ENCODE measurements at regions not wholly inside any gene's neighbourhood (a gene's known extent, or its start where the extent isn't known, plus 50 kb on each side); places are given as distances from the start of the nearest gene placed in this dataset.

DNA sequence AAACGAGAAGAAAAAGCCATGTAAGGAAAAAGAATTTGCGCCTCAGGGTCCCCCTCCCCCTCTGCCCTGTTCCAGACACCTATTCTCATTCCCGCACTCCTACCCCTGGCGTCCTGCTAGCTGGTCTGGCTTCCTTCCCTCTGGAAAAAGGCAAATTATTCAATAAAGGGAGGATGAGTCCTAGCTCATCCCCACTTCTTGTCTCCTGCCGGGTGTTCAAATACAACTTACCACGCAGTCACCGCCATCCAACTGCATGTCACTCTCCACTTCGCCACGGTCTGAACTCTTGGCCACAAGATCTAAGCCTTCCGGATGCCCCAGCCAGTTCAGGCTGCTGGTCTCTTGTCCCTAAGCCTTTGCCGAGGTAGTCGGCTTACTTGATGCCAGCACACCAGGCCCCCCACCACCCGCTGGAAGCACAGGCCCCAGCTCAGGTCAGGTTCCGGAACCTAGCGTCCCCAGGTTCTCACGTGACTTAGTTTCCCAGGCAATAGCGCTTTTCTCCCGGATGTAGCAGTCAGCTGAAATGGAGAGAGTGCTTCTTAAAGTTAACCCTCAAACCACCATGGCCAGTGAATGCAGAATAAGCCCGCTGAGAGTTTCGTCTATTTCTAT is 209.6 kb upstream of the SPIN4 start:
- intact Hi-C loops (cut with micrococcal nuclease), result loop anchor here (1.0 to 5.0 kb wide), 8 partner anchors 194 to 1972 kb away; partner anchors contain the start of genes AMER1 (in 1 of the 2), LAS1L (in 1 of the 2), MTMR8 (in 1 of the 2) and SPIN4 (in 1 of the 2)
- DNase-seq, result peak; percentile 7 to 71 (median 63)
- Mint-ChIP-seq H3K4me1 (peaks cover 3 to 34% (median 20%) of the 10 kb centered on the region in 7 donors), H3K27ac (peak overlapping the region; percentile 86 to 97 (median 92)), H3K36me3 (peaks cover 2 to 18% (median 11%) of the 10 kb centered on the region in 5 donors), H3K4me3 (peak overlapping the region; percentile 93 to 100 (median 96)), H3K9me3 (peaks cover 0 to 13% (median 2%) of the 10 kb centered on the region in 11 donors), H3K27me3 (no peaks in the 10 kb centered on the region)
- Histone ChIP-seq H3K27ac (ENCODE audit: low read depth, low read length) (peak overlapping the region; percentile 59), H3K4me3 (ENCODE audit: low read length) (peak overlapping the region; percentile 87), H3K36me3 (ENCODE audit: control insufficient read depth in 2 of 3, insufficient read depth in 3 of 3, low read length in 3 of 3) (no peaks in the 10 kb centered on the region), H3K27me3 (ENCODE audit: control insufficient read depth in 2 of 2, insufficient read depth in 2 of 2, low read length in 2 of 2) (no peaks in the 10 kb centered on the region), H3K4me1 (ENCODE audit: control insufficient read depth in 2 of 2, insufficient read depth in 2 of 2, low read length in 2 of 2) (peaks cover 0 to 4% of the 10 kb centered on the region in 2 donors), H3K9me3 (ENCODE audit: control insufficient read depth in 2 of 3, low read length in 3 of 3) (no peaks in the 10 kb centered on the region)
- ATAC-seq, result peak; percentile 89
- POLR2A ChIA-PET, result interaction anchor here (0.7 to 0.9 kb wide), 2 partner anchors 194 to 835 kb away, joined by 3 to 4 read pairs; partner anchors contain the start of gene MTMR8
- CTCF ChIA-PET, result interaction anchor here (0.7 kb wide), 1 partner anchor 69 kb away, joined by 3 read pairs; no protein-coding TSS in a partner anchor

DNA sequence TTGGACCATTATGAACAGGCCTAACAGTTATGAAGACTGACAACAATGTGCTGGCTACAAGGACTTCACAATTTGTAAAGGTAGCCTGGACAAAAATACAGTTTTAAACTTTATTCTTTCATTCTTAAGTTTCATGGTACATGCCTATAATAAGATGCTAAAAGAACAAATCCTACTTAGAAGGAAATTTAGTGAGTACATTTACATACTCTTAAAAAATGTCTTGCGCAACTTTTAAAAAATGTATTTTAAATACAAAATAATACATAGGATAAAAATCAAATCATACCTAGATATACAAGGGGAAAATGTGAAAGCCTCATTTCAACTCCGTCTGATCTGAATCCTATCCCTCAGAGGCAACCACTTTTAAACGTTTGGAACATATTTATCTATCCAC is 200.7 kb upstream of the SPIN4 start:
- ChIA-PET CTCF (no interaction called here), POLR2A (no interaction called here)
- no peak for ATAC-seq
- Mint-ChIP-seq H3K9me3 (peaks cover 0 to 87% (median 18%) of the 10 kb centered on the region in 11 donors), H3K27ac (no peak overlapping the region), H3K27me3 (no peaks in the 10 kb centered on the region), H3K4me3 (no peak overlapping the region), H3K36me3 (peaks cover 5 to 34% (median 22%) of the 10 kb centered on the region in 5 donors), H3K4me1 (peaks cover 0 to 6% (median 0%) of the 10 kb centered on the region in 7 donors)
- Histone ChIP-seq H3K4me1 (ENCODE audit: control insufficient read depth in 2 of 2, insufficient read depth in 2 of 2, low read length in 2 of 2) (no peaks in the 10 kb centered on the region), H3K9me3 (ENCODE audit: control insufficient read depth in 2 of 3, low read length in 3 of 3) (peaks cover 0 to 3% (median 0%) of the 10 kb centered on the region in 3 experiments), H3K4me3 (ENCODE audit: low read length) (no peak overlapping the region), H3K27me3 (ENCODE audit: control insufficient read depth in 2 of 2, insufficient read depth in 2 of 2, low read length in 2 of 2) (no peaks in the 10 kb centered on the region), H3K27ac (ENCODE audit: low read depth, low read length) (no peak overlapping the region), H3K36me3 (ENCODE audit: control insufficient read depth in 2 of 3, insufficient read depth in 3 of 3, low read length in 3 of 3) (no peaks in the 10 kb centered on the region)
- intact Hi-C loops (cut with micrococcal nuclease), result no loop called here
- no peak for DNase-seq

DNA sequence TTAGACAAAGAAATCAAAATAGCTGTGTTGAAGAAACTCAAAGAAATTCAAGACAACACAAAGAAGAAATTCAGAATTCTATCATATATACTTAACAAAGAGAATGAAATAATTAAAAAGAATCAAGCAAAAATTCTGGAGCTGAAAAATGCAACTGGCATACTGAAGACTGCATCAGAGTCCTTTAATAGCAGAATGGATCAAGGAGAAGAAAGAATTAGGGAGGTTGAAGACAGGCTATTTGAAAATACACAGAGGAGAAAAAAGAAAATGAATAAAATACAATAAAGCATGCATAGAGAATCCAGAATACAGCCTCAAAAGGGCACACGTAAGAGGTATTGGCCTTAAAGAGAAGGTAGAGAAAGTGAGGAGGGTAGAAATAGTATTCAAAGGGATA is 179.5 kb upstream of the SPIN4 start:
- Histone ChIP-seq H3K4me1 (ENCODE audit: control insufficient read depth in 2 of 2, insufficient read depth in 2 of 2, low read length in 2 of 2) (peaks cover 0 to 5% of the 10 kb centered on the region in 2 donors), H3K4me3 (ENCODE audit: low read length) (no peak overlapping the region), H3K9me3 (ENCODE audit: control insufficient read depth in 2 of 3, low read length in 3 of 3) (peaks cover 0 to 13% (median 0%) of the 10 kb centered on the region in 3 experiments), H3K27me3 (ENCODE audit: control insufficient read depth in 2 of 2, insufficient read depth in 2 of 2, low read length in 2 of 2) (no peaks in the 10 kb centered on the region), H3K27ac (ENCODE audit: low read depth, low read length) (no peak overlapping the region), H3K36me3 (ENCODE audit: control insufficient read depth in 2 of 3, insufficient read depth in 3 of 3, low read length in 3 of 3) (no peaks in the 10 kb centered on the region)
- ChIA-PET POLR2A (no interaction called here), CTCF (no interaction called here)
- H3K27me3 Mint-ChIP-seq, result no peaks in the 10 kb centered on the region
- DNase-seq, result no peak
- H3K9me3 Mint-ChIP-seq, result peaks cover 0 to 76% (median 21%) of the 10 kb centered on the region in 11 donors
- no peak overlapping the region for H3K27ac Mint-ChIP-seq
- H3K4me3 Mint-ChIP-seq, result peak overlapping the region in 1 of 10 donors; percentile 14
- peaks cover 0 to 5% (median 0%) of the 10 kb centered on the region in 7 donors for H3K4me1 Mint-ChIP-seq
- intact Hi-C loops (cut with micrococcal nuclease), result no loop called here
- no peak for ATAC-seq
- peaks cover 0 to 54% (median 40%) of the 10 kb centered on the region in 5 donors for H3K36me3 Mint-ChIP-seq

DNA sequence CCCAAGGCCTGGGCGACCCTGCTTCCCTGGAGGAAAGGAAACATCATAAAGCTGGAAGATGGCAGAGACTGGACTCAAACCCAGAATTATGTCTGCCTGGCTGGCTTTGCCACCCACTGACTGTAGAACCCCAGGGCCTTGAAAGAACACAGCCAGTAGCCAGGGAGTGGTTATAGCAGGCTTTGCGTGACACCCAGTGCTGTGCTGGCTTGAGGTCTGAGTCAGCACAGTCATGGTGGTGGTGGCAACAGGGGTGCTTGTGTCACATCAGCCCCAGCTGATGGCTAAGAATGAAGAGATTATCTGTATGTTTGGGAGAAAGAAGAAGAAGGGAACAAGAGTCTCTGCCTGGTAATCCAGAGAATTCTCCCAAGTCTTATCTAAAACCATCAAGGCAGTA is 178.8 kb upstream of the SPIN4 start:
- intact Hi-C loops (cut with micrococcal nuclease), result no loop called here
- no peak overlapping the region for H3K27ac Mint-ChIP-seq

DNA sequence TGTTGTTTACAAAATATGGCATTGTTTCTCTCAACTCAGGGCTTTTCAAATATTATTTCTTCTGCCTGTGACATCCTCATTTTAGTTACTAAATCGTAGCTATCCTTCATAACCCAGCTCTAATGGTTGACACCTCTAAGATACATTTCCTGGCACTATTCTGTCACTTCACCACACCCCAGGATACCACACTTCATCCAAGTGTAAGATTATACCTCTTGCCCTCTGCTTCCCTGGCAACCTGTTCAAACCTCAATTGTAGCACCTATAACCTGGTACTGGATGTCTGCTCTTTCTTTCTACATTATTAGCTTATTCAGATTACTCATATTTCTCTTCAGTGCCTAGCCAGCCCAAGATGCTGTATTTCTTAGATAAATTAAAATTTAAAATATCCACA is 175.7 kb upstream of the SPIN4 start:
- ATAC-seq, result no peak
- H3K27ac Mint-ChIP-seq, result no peak overlapping the region
- no peak overlapping the region for H3K4me3 ChIP-seq (ENCODE audit: low read length)
- H3K27me3 Mint-ChIP-seq, result no peaks in the 10 kb centered on the region
- no peaks in the 10 kb centered on the region for H3K27me3 ChIP-seq (ENCODE audit: control insufficient read depth in 2 of 2, insufficient read depth in 2 of 2, low read length in 2 of 2)
- DNase-seq, result no peak
- peaks cover 2 to 32% (median 19%) of the 10 kb centered on the region in 5 donors for H3K36me3 Mint-ChIP-seq
- CTCF ChIA-PET, result no interaction called here
- H3K36me3 ChIP-seq (ENCODE audit: control insufficient read depth in 2 of 3, insufficient read depth in 3 of 3, low read length in 3 of 3), result no peaks in the 10 kb centered on the region
- peaks cover 0 to 47% (median 12%) of the 10 kb centered on the region in 11 donors for H3K9me3 Mint-ChIP-seq
- H3K4me1 ChIP-seq (ENCODE audit: control insufficient read depth in 2 of 2, insufficient read depth in 2 of 2, low read length in 2 of 2), result peaks cover 0 to 5% of the 10 kb centered on the region in 2 donors
- peak overlapping the region in 1 of 10 donors; percentile 21 for H3K4me3 Mint-ChIP-seq
- H3K27ac ChIP-seq (ENCODE audit: low read depth, low read length), result no peak overlapping the region
- peaks cover 0 to 7% (median 0%) of the 10 kb centered on the region in 3 experiments for H3K9me3 ChIP-seq (ENCODE audit: control insufficient read depth in 2 of 3, low read length in 3 of 3)
- POLR2A ChIA-PET, result no interaction called here
- intact Hi-C loops (cut with micrococcal nuclease), result no loop called here
- peaks cover 0 to 5% (median 0%) of the 10 kb centered on the region in 7 donors for H3K4me1 Mint-ChIP-seq

More for the DNA sequence above, 178.8 kb upstream of the SPIN4 start:
- Histone ChIP-seq H3K9me3 (ENCODE audit: control insufficient read depth in 2 of 3, low read length in 3 of 3) (peaks cover 0 to 13% (median 0%) of the 10 kb centered on the region in 3 experiments), H3K36me3 (ENCODE audit: control insufficient read depth in 2 of 3, insufficient read depth in 3 of 3, low read length in 3 of 3) (no peaks in the 10 kb centered on the region), H3K27ac (ENCODE audit: low read depth, low read length) (no peak overlapping the region), H3K4me3 (ENCODE audit: low read length) (no peak overlapping the region), H3K4me1 (ENCODE audit: control insufficient read depth in 2 of 2, insufficient read depth in 2 of 2, low read length in 2 of 2) (peaks cover 0 to 5% of the 10 kb centered on the region in 2 donors), H3K27me3 (ENCODE audit: control insufficient read depth in 2 of 2, insufficient read depth in 2 of 2, low read length in 2 of 2) (no peaks in the 10 kb centered on the region)
- POLR2A ChIA-PET, result no interaction called here
- H3K4me1 Mint-ChIP-seq, result peaks cover 0 to 5% (median 0%) of the 10 kb centered on the region in 7 donors
- no peak for ATAC-seq
- CTCF ChIA-PET, result no interaction called here
- no peak overlapping the region for H3K4me3 Mint-ChIP-seq
- DNase-seq, result no peak
- H3K36me3 Mint-ChIP-seq, result peaks cover 0 to 49% (median 36%) of the 10 kb centered on the region in 5 donors
- H3K27me3 Mint-ChIP-seq, result no peaks in the 10 kb centered on the region
- peaks cover 0 to 73% (median 19%) of the 10 kb centered on the region in 11 donors for H3K9me3 Mint-ChIP-seq

DNA sequence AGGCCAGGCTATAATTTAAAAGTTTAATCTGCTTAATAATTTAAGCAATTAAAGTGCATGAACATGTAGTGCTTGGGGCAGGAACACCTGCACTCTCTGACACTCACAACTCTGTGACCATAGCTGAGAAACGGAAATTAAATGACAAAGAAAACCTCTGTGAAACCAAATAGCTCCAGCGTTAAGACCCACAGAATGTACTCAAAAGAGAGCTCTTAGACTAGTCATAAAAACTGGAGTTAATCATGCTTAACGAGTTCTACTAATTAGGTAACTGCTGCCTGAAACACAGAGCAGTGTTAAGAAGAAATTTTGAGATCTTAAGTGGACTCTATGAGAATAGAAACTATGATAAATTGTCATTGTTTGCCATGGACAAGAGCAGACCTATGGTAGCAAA is 174.4 kb upstream of the SPIN4 start:
- no peak overlapping the region for H3K4me3 ChIP-seq (ENCODE audit: low read length)
- Mint-ChIP-seq H3K36me3 (peaks cover under 1 to 25% (median 9%) of the 10 kb centered on the region in 5 donors), H3K9me3 (peaks cover 0 to 33% (median 13%) of the 10 kb centered on the region in 11 donors), H3K4me3 (no peak overlapping the region), H3K27me3 (no peaks in the 10 kb centered on the region), H3K27ac (no peak overlapping the region), H3K4me1 (peaks cover 0 to 5% (median under 1%) of the 10 kb centered on the region in 7 donors)
- intact Hi-C loops (cut with micrococcal nuclease), result no loop called here
- no peaks in the 10 kb centered on the region for H3K36me3 ChIP-seq (ENCODE audit: control insufficient read depth in 2 of 3, insufficient read depth in 3 of 3, low read length in 3 of 3)
- ChIA-PET POLR2A (no interaction called here), CTCF (no interaction called here)
- no peak for ATAC-seq
- H3K9me3 ChIP-seq (ENCODE audit: control insufficient read depth in 2 of 3, low read length in 3 of 3), result peaks cover 0 to 5% (median 0%) of the 10 kb centered on the region in 3 experiments
- H3K4me1 ChIP-seq (ENCODE audit: control insufficient read depth in 2 of 2, insufficient read depth in 2 of 2, low read length in 2 of 2), result peaks cover 0 to 5% of the 10 kb centered on the region in 2 donors
- no peak for DNase-seq
- H3K27me3 ChIP-seq (ENCODE audit: control insufficient read depth in 2 of 2, insufficient read depth in 2 of 2, low read length in 2 of 2), result no peaks in the 10 kb centered on the region
- no peak overlapping the region for H3K27ac ChIP-seq (ENCODE audit: low read depth, low read length)
